H9 (cell line): ENCODE measurements at regions not wholly inside any gene's neighbourhood (a gene's known extent, or its start where the extent isn't known, plus 50 kb on each side); places are given as distances from the start of the nearest gene placed in this dataset.

Experiments used
- DNase-seq: peaks from one replicate; pipeline ENCODE4 v3.0.0-alpha.2; 2017
- H2AFZ ChIP-seq: one replicate; pipeline ENCODE4 v1.6.1; 2013; ENCODE audit warnings: mild to moderate bottlenecking, low read length, control low read depth, moderate library complexity
- H2AK5ac ChIP-seq: 2 replicates; pipeline ENCODE4 v1.6.1; 2013; ENCODE audit warnings: low read length, control low read depth, mixed read lengths; ENCODE audit not compliant: insufficient read length
- H2BK120ac ChIP-seq: one replicate; pipeline ENCODE4 v1.6.1; 2013; ENCODE audit warnings: low read depth, mild to moderate bottlenecking, low read length, control low read depth, inconsistent platforms; ENCODE audit not compliant: poor library complexity, severe bottlenecking
- H2BK12ac ChIP-seq: 2 replicates; pipeline ENCODE4 v1.6.1; 2013; ENCODE audit warnings: low read length, control low read depth, mixed read lengths, low read depth; ENCODE audit not compliant: insufficient read length
- H2BK15ac ChIP-seq: 2 replicates; pipeline ENCODE4 v1.6.1; 2013; ENCODE audit warnings: low read depth, low read length, control low read depth
- H2BK20ac ChIP-seq: one replicate; pipeline ENCODE4 v1.6.1; 2013; ENCODE audit warnings: low read depth, mild to moderate bottlenecking, low read length, control low read depth, inconsistent platforms; ENCODE audit not compliant: poor library complexity, severe bottlenecking
- H2BK5ac ChIP-seq: 2 replicates; pipeline ENCODE4 v1.6.1; 2013; ENCODE audit warnings: low read length, control low read depth, mixed read lengths; ENCODE audit not compliant: insufficient read length
- H3K14ac ChIP-seq: 2 replicates; pipeline ENCODE4 v1.6.1; 2013; ENCODE audit warnings: low read length, control low read depth; ENCODE audit not compliant: insufficient read depth
- H3K18ac ChIP-seq: 2 replicates; pipeline ENCODE4 v1.6.1; 2013; ENCODE audit warnings: low read depth, mild to moderate bottlenecking, mixed read lengths, low read length, control low read depth; ENCODE audit not compliant: insufficient read length
- H3K23ac ChIP-seq: 2 replicates; pipeline ENCODE4 v1.6.1; 2013; ENCODE audit warnings: low read length, control low read depth, mixed read lengths, low read depth; ENCODE audit not compliant: insufficient read length
- H3K23me2 ChIP-seq: 2 replicates; pipeline ENCODE4 v1.6.1; 2013; ENCODE audit warnings: low read depth, mild to moderate bottlenecking, mixed read lengths, low read length, control low read depth; ENCODE audit not compliant: insufficient read length, poor library complexity, severe bottlenecking
- H3K27ac ChIP-seq: 2 replicates; pipeline ENCODE4 v1.5.1; 2013; ENCODE audit warnings: low read length, control low read depth, mixed read lengths, low read depth; ENCODE audit not compliant: insufficient read length
- H3K27me3 ChIP-seq: 2 replicates; pipeline ENCODE4 v1.6.1; 2013; ENCODE audit warnings: low read length, control low read depth, inconsistent platforms; ENCODE audit not compliant: insufficient read depth
- H3K4ac ChIP-seq: 2 replicates; pipeline ENCODE4 v1.6.1; 2013; ENCODE audit warnings: low read depth, mild to moderate bottlenecking, control low read depth, inconsistent platforms, low read length, moderate library complexity
- H3K4me1 ChIP-seq: 2 replicates; pipeline ENCODE4 v1.6.1; 2013; ENCODE audit warnings: low read length, control low read depth, inconsistent platforms; ENCODE audit not compliant: insufficient read depth
- H3K4me2 ChIP-seq: 2 replicates; pipeline ENCODE4 v1.6.1; 2013; ENCODE audit warnings: low read length, control low read depth, mixed read lengths; ENCODE audit not compliant: insufficient read length, insufficient read depth
- H3K56ac ChIP-seq: 2 replicates; pipeline ENCODE4 v1.6.1; 2013; ENCODE audit warnings: low read depth, mild to moderate bottlenecking, mixed read lengths, low read length, control low read depth; ENCODE audit not compliant: insufficient read length
- H3K79me1 ChIP-seq: 2 replicates; pipeline ENCODE4 v1.6.1; 2013; ENCODE audit warnings: low read depth, mild to moderate bottlenecking, moderate library complexity, low read length, control low read depth, inconsistent platforms; ENCODE audit not compliant: insufficient read depth, poor library complexity, severe bottlenecking
- H3K79me2 ChIP-seq: 2 replicates; pipeline ENCODE4 v1.6.1; 2013; ENCODE audit warnings: low read length, control low read depth, inconsistent platforms; ENCODE audit not compliant: insufficient read depth
- H3K9ac ChIP-seq: 2 replicates; pipeline ENCODE4 v1.6.1; 2013; ENCODE audit warnings: low read length, control low read depth, mixed read lengths; ENCODE audit not compliant: insufficient read length; ENCODE audit errors: extremely low read depth
- H3K9me3 ChIP-seq: one replicate; pipeline ENCODE4 v1.6.1; 2013; ENCODE audit warnings: low read depth, low read length, inconsistent platforms; ENCODE audit not compliant: control insufficient read depth
- H3T11ph ChIP-seq: one replicate; pipeline ENCODE4 v1.6.1; 2013; ENCODE audit warnings: mild to moderate bottlenecking, low read length, control low read depth, inconsistent platforms
- H4K20me1 ChIP-seq: one replicate; pipeline ENCODE4 v1.6.1; 2013; ENCODE audit not compliant: control insufficient read depth, insufficient read length, insufficient read depth
- H4K5ac ChIP-seq: 2 replicates; pipeline ENCODE4 v1.6.1; 2013; ENCODE audit warnings: low read depth, mild to moderate bottlenecking, mixed read lengths, low read length, control low read depth; ENCODE audit not compliant: insufficient read length
- H4K8ac ChIP-seq: replicated peaks from 2 replicates; pipeline ENCODE4 v1.6.1; 2013; ENCODE audit warnings: low read length, control low read depth, mixed read lengths, low read depth; ENCODE audit not compliant: insufficient read length
- H4K91ac ChIP-seq: 2 replicates; pipeline ENCODE4 v1.6.1; 2013; ENCODE audit warnings: low read depth, mild to moderate bottlenecking, moderate library complexity, mixed read lengths, low read length, control low read depth; ENCODE audit not compliant: insufficient read length
- H3K27ac Mint-ChIP-seq, 3 experiments: 2 replicates in 2 of 3; 3 replicates in 1 of 3; pipeline ENCODE4 v1.8.0; 2020 to 2021; ENCODE audit warnings: mixed read lengths in 3 of 3, mild to moderate bottlenecking in 1 of 3, moderate library complexity in 1 of 3
- H3K27me3 Mint-ChIP-seq: 2 replicates; pipeline ENCODE4 v1.8.0; 2021; ENCODE audit warnings: low read depth, mild to moderate bottlenecking, moderate library complexity, mixed read lengths
- H3K36me3 Mint-ChIP-seq, 3 experiments: 2 replicates in 2 of 3; 3 replicates in 1 of 3; pipeline ENCODE4 v1.8.0; 2020 to 2021; ENCODE audit warnings: low read depth in 3 of 3, mixed read lengths in 3 of 3; ENCODE audit not compliant: insufficient read depth in 1 of 3
- H3K4me1 Mint-ChIP-seq, 2 experiments: 2 replicates each; pipeline ENCODE4 v1.8.0; 2020; ENCODE audit warnings: mixed read lengths in 2 of 2
- H3K4me3 Mint-ChIP-seq, 2 experiments: 2 replicates in 1 of 2; 3 replicates in 1 of 2; pipeline ENCODE4 v1.8.0; 2020 to 2021; ENCODE audit warnings: mild to moderate bottlenecking in 2 of 2, mixed read lengths in 2 of 2, moderate library complexity in 1 of 2
- H3K9me3 Mint-ChIP-seq, 2 experiments: 2 replicates in 1 of 2; 3 replicates in 1 of 2; pipeline ENCODE4 v1.8.0; 2020; ENCODE audit warnings: mild to moderate bottlenecking in 2 of 2, mixed read lengths in 2 of 2, moderate library complexity in 1 of 2
- WGBS: extraction: QIAGEN DNeasy Blood & Tissue Kit; methylation state at CpG from one replicate; pipeline ENCODE4 v1.1.7; 2013; ENCODE audit warnings: missing lambda C conversion rate, low lambda C conversion rate, mixed read lengths; ENCODE audit not compliant: insufficient read length; ENCODE audit errors: extremely low coverage; 5-methylcytosine and 5-hydroxymethylcytosine counted together
- TF ChIP-seq, protein P1 (sequence below): fragments of 200-600 bp; sonication (generic); conservative IDR thresholded peaks from 3 replicates; pipeline ENCODE4 v1.8.0; 2021; ENCODE audit warnings: antibody characterized with exemption, mild to moderate bottlenecking

DNA sequence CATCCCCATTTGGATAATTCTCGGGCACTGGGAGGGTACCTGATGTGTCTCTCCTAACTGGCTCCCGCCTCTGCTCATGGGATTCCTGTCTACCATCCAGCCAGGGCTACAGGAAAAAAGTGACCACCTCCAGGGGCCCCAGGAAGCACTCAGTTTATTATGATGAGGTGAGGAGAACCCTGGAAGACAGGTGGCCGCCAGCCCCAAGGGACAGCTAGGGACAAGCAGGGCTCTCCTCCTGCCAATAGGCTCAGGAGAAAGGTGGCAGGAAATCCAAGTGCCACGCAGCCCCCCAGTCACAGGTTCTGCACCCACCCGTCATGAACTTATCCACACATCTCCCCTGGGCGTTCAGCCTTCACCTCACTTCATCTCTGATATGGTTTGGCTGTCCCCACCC is 61.5 kb upstream of the ZNF354A start:
- H3K27ac ChIP-seq, result no peak overlapping the region
- H2BK12ac ChIP-seq, result no peak overlapping the region
- Mint-ChIP-seq H3K4me1 (peaks cover 3 to 4% of the 10 kb centered on the region in 2 experiments; a peak in 2 of 4 replicates), H3K36me3 (peaks cover 0 to 4% (median 0%) of the 10 kb centered on the region in 3 experiments; a peak in 1 of 7 replicates), H3K27ac (no peak overlapping the region), H3K9me3 (peaks cover 23 to 80% of the 10 kb centered on the region in 2 experiments), H3K4me3 (no peak overlapping the region), H3K27me3 (peaks cover 4% of the 10 kb centered on the region; the same call in 1 of the 2 replicates)
- H3K27me3 ChIP-seq, result no peaks in the 10 kb centered on the region
- no peak overlapping the region for H4K5ac ChIP-seq
- WGBS, result no CpG with 5 or more reads among the region's 6 CpGs
- no peak overlapping the region for H3K4ac ChIP-seq
- no peak overlapping the region for H2BK5ac ChIP-seq
- no peaks in the 10 kb centered on the region for H3K4me1 ChIP-seq
- H2BK120ac ChIP-seq, result no peak overlapping the region
- H3K14ac ChIP-seq, result no peak overlapping the region
- H2BK20ac ChIP-seq, result no peak overlapping the region
- H2AFZ ChIP-seq, result no peak overlapping the region
- no peaks in the 10 kb centered on the region for H4K20me1 ChIP-seq
- H4K91ac ChIP-seq, result no peak overlapping the region
- no peaks in the 10 kb centered on the region for H3K79me1 ChIP-seq
- H3K56ac ChIP-seq, result no peak overlapping the region
- no peaks in the 10 kb centered on the region for H3K23me2 ChIP-seq
- no peak overlapping the region for H3K9ac ChIP-seq
- H2BK15ac ChIP-seq, result no peak overlapping the region
- no peaks in the 10 kb centered on the region for H3K79me2 ChIP-seq
- H3K4me2 ChIP-seq, result no peak overlapping the region
- no peak overlapping the region for H3T11ph ChIP-seq
- no peaks in the 10 kb centered on the region for H3K9me3 ChIP-seq
- TF ChIP-seq, protein P1, sequence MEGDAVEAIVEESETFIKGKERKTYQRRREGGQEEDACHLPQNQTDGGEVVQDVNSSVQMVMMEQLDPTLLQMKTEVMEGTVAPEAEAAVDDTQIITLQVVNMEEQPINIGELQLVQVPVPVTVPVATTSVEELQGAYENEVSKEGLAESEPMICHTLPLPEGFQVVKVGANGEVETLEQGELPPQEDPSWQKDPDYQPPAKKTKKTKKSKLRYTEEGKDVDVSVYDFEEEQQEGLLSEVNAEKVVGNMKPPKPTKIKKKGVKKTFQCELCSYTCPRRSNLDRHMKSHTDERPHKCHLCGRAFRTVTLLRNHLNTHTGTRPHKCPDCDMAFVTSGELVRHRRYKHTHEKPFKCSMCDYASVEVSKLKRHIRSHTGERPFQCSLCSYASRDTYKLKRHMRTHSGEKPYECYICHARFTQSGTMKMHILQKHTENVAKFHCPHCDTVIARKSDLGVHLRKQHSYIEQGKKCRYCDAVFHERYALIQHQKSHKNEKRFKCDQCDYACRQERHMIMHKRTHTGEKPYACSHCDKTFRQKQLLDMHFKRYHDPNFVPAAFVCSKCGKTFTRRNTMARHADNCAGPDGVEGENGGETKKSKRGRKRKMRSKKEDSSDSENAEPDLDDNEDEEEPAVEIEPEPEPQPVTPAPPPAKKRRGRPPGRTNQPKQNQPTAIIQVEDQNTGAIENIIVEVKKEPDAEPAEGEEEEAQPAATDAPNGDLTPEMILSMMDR, result no peak
- no peak for DNase-seq
- H4K8ac ChIP-seq, result no peak overlapping the region
- no peak overlapping the region for H3K23ac ChIP-seq
- no peak overlapping the region for H2AK5ac ChIP-seq
- H3K18ac ChIP-seq, result no peak overlapping the region
